Ammon's horn (tissue), 1 donor: ENCODE measurements at regions not wholly inside any gene's neighbourhood (a gene's known extent, or its start where the extent isn't known, plus 50 kb on each side); places are given as distances from the start of the nearest gene placed in this dataset.
"Not testable (repeated sequence)": the region's sequence is repeated elsewhere in the genome, so short reads cannot be mapped to it uniquely, and the experiment has no call there.

Experiments
- DNase-seq: peaks from one replicate; pipeline ENCODE4 v3.0.0-alpha.2; 2016; ENCODE audit warnings: low spot score

DNA sequence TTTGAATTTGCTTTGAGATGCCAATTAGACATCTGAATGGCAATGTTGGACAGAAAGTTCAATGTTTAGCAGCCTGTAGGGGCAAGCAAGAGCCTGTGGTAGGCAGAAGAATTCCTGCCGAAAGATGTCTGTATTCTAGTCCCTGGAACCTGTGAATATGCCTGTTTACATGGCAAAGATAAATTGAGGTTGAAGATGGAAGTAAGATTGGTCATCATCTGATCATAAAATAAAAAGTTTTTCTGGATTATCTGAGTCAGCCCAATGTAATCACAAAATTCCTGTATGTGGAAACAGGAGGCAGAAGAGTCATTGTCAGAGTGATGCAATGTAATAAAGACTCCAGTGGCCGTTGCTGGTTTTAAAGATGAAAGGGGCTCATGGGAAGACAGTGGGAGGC is 430.5 kb downstream of the MDFIC start:
- no peak for DNase-seq

DNA sequence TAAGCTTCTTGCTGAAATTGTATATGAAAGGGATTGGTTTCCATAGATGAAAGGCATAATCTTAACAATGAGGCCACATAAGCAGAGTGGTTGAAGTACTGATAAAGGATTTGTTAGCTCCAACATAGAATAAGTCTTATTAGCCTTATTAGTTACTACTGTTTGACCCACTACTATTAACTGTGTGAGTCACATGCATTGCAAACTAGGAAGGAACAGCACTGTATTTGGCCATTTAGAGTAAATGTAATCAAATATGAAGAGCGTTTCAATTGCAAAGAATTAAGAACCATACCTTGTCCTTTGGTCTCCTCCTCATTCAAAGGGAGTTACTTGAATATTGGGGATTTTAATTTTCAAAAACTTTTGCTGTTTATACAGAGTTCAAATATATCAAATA is 428.9 kb downstream of the MDFIC start:
- no peak for DNase-seq

GRCh38 chr7:115349635-115350034 is 427.7 kb downstream of the MDFIC start:
- DNase-seq: no peak

GRCh38 chr7:115346685-115347084 is 424.8 kb downstream of the MDFIC start:
- DNase-seq: no peak

- no peak for DNase-seq
Measured at GRCh38 chr7:115340828-115341227, 418.9 kb downstream of the MDFIC start.

DNA sequence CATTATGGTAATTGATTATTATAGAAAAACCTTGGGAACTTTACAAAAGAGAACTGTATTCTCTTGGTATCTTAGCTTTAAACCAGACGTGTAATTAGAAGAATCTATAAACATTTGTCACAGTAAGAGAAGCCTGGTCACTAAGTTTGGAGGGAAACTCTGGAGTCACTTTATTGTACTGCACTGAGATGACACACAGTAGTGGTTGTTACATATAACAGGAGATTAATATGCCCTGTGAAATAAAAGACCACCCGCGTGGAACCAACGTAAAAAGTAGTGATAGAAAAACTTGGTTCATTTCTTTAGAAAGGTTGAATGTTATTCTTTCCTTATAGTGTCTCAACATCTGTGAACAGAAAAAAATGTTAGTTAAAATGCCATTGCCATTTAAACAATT is 416.1 kb downstream of the MDFIC start:
- DNase-seq: no peak

DNA sequence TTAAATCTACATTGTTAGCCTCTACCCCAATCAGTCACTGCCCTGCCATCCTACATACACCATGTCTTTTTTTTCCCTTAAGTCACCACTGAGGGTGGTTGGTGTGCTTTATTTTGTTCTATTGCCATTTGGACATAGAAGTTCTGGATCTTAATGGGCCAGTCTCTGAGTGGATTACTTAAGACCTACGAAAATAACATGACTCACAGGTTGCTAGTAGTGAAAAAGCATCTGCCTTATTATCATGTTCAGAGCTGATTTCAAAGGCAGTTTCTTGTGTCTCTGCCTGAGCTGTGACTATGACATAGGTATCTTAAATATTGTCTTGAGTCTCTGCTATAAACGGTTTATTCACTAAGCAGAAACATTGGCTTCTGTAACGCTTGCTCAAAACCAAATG is 410.8 kb downstream of the MDFIC start:
- no peak for DNase-seq

DNA sequence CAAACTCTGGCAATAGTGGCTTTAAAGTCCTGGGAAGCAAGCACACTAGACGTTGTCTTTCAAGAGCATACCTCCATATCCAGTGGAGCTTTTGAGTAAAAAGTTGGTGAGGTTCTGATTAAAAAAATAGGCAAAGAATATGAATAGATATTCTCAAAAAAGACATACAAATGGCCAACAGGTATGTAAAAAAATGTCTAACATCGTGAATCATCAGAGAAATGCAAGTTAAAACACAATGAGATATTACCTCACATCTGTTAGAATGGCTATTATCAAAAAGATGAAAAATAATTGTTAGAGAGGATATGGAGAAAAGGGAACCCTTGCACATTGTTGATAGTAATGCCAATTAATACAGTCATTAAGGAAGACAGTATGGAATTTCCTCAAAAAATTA is 407.1 kb downstream of the MDFIC start:
- no peak for DNase-seq

GRCh38 chr7:115328018-115328417 is 406.1 kb downstream of the MDFIC start:
- no peak for DNase-seq

- DNase-seq: no peak
Measured at GRCh38 chr7:115327326-115327725, 405.4 kb downstream of the MDFIC start.

GRCh38 chr7:115319541-115319940 is 397.6 kb downstream of the MDFIC start:
- no peak for DNase-seq

GRCh38 chr7:115310316-115310715 is 388.4 kb downstream of the MDFIC start:
- not testable (repeated sequence) for DNase-seq

DNA sequence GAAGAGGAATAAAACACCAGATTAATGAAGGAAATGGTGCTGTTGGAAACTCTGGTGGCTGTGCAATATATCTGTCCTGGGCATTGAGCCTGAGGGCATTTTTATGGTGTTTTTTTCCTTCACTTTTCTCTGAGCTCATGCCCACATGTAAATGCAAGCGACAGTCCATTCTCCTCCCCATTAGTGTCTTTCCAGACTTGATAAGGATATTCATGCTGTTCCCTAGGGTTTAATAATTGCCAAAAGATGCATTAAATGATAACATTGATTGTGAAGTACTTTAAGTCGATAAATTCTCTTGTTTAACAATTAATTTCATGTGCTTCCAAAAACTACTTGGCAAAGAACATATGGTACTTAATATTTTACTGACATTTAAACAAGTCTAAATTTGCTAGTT is 384.7 kb downstream of the MDFIC start:
- no peak for DNase-seq

DNA sequence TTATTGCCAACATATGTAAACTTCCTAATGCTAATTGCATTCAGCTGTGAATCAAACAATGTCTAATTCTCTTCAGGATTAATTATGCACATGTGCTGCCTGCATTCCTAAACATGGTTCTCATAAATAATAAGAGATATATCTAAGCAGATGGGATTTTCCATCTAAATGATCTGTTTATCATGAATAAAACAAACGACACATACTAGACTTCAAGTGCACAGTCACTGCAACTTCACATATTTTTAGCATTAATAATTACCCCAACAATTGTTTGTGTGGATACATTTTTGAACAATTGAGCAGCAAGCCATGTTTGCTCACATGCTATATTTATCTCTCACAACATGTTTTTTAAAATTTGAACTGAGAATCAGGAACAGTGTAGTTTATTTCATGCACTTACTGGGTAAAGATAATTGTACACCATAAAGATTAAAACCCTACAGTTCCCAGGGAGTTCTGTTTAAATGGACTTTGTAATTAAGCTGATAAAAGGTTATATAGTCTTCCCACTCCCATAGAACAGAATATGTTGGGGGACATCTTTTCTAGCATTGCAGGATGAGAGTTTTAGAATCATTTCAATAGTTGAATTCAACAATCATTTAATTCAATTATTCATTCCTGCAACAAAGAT is 378.5 kb downstream of the MDFIC start:
- no peak for DNase-seq

- DNase-seq: no peak
Measured at GRCh38 chr7:115299397-115300037, 377.6 kb downstream of the MDFIC start.

DNA sequence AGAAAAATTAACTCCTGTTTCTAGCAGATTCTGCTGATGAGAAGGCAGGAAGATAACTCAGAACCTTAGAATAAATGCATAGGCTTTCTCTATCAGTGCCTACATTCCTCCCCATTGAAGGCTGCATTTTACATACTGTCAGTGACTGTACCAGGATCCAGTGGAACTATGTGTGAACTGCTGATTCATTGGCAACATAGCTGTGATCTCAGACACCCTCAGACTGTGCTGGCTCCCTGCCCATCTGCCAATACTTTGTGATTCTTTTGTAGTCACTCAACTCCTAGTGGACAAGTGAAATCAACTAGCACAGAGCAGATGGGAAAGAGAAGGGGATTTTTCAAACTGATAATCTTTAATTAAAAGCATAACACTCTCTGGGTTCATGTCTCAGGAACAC is 375.8 kb downstream of the MDFIC start:
- no peak for DNase-seq

- no peak for DNase-seq
Measured at GRCh38 chr7:115293628-115294240, 371.8 kb downstream of the MDFIC start.

GRCh38 chr7:115292381-115292780 is 370.5 kb downstream of the MDFIC start:
- DNase-seq: no peak

DNA sequence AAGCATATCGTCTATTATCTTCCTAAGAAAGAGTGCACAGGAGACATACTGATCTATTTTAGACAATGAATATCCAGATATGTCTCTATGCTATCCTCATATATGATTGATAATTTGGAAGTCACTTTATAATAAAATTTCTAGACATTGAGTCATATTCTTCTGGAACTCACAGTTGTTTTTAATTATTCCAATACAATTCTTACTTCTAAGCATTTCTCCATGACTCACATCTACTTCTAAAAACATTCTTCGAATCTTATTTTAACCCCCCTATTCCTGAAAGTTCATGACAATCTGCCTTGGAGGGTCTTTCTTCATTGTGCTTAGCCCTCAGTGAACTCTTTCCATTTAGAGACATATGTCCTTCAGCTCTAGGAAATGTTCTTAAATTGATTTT is 368.1 kb downstream of the MDFIC start:
- no peak for DNase-seq

DNA sequence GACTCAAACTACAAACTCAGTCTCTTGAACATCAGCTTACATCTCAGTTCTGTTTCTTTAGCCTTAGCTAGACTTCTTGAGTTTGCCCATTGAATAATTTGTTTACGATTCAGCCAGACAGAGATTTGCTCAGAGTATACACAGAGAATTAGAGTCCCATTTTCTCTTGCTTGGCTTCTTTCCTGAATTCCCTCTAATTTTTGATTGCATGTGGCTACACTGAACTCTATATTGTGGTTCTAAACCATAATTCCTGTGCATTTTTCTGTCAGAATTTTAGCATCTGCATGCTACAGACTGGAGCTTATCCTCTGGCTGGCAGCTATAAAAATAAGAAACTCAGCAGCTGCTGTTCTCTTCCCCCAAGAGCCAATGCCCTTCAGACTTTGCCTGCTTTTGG is 354.9 kb downstream of the MDFIC start:
- no peak for DNase-seq

- not testable (repeated sequence) for DNase-seq
Measured at GRCh38 chr7:115273855-115274254, 352.0 kb downstream of the MDFIC start.

DNA sequence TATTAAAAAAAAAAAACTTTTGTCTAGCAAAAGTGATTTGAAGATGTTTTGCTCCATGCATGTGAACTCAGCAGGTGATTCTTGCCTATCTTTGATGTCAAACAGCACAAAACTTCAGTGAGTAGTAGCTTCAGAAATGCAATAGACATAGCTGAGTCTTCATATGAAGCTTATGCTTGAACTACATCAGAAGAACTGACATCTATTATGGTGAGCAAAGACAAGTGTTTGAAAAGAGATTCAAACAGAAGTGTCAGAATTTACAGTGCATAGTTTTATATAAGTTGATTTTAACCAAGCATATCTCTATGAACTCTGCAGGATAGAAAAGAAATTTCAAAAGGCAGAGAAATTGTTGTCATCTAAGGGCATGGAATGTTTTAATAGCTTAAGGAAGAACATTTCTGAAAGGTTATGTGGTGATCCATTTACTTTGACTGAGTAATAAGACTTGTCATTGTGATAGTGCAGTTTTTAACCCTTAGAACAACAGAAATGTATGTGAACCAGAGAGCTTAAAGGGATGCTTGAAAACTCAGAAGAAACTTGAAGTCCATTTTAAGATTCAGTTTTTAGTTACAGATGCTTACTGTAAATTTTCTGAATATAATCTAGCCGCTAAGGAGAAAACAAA is 351.4 kb downstream of the MDFIC start:
- no peak for DNase-seq
